ENCODE measurements at regions not wholly inside any gene's neighbourhood (a gene's known extent, or its start where the extent isn't known, plus 50 kb on each side); places are given as distances from the start of the nearest gene placed in this dataset.

- H3K27ac ChIP-seq, result no peak overlapping the region
- H3K36me3 ChIP-seq, result no peaks in the 10 kb centered on the region
- no peak for DNase-seq
- no peak overlapping the region for H3K4me3 ChIP-seq
- no peaks in the 10 kb centered on the region for H3K4me1 ChIP-seq
- H3K27me3 ChIP-seq, result no peaks in the 10 kb centered on the region
- TF ChIP-seq CTCF (IDR thresholded peaks at IDR 0.05) (no peak), POLR2A (IDR thresholded peaks at IDR 0.05) (no peak)
- no peaks in the 10 kb centered on the region for H3K9me3 ChIP-seq
Measured at GRCh38 chr10:36475746-36476145, 649.7 kb upstream of the ANKRD30A start.

- H3K4me3 ChIP-seq, result no peak overlapping the region
- H3K9me3 ChIP-seq, result no peaks in the 10 kb centered on the region
Measured at GRCh38 chr10:36474456-36474855, 650.9 kb upstream of the ANKRD30A start.

GRCh38 chr10:36473122-36473521, 652.3 kb upstream of the ANKRD30A start:
- Histone ChIP-seq H3K4me1 (no peaks in the 10 kb centered on the region), H3K36me3 (no peaks in the 10 kb centered on the region), H3K27ac (no peak overlapping the region), H3K9me3 (no peaks in the 10 kb centered on the region), H3K27me3 (no peaks in the 10 kb centered on the region), H3K4me3 (no peak overlapping the region)
- TF ChIP-seq POLR2A (IDR thresholded peaks at IDR 0.05) (no peak), CTCF (IDR thresholded peaks at IDR 0.05) (no peak)
- DNase-seq, result no peak

More at GRCh38 chr10:36474456-36474855, 650.9 kb upstream of the ANKRD30A start:
- no peak for DNase-seq
- H3K27ac ChIP-seq, result no peak overlapping the region
- no peaks in the 10 kb centered on the region for H3K36me3 ChIP-seq
- TF ChIP-seq CTCF (IDR thresholded peaks at IDR 0.05), result no peak
- no peak for TF ChIP-seq POLR2A (IDR thresholded peaks at IDR 0.05)
- no peaks in the 10 kb centered on the region for H3K27me3 ChIP-seq
- no peaks in the 10 kb centered on the region for H3K4me1 ChIP-seq

GRCh38 chr10:36469585-36469984, 655.8 kb upstream of the ANKRD30A start:
- no peaks in the 10 kb centered on the region for H3K27me3 ChIP-seq
- no peak for DNase-seq
- H3K27ac ChIP-seq, result no peak overlapping the region
- H3K9me3 ChIP-seq, result no peaks in the 10 kb centered on the region
- TF ChIP-seq CTCF (IDR thresholded peaks at IDR 0.05), result no peak
- no peak for TF ChIP-seq POLR2A (IDR thresholded peaks at IDR 0.05)
- no peak overlapping the region for H3K4me3 ChIP-seq
- H3K4me1 ChIP-seq, result no peaks in the 10 kb centered on the region
- H3K36me3 ChIP-seq, result no peaks in the 10 kb centered on the region

- Histone ChIP-seq H3K36me3 (no peaks in the 10 kb centered on the region), H3K9me3 (no peaks in the 10 kb centered on the region), H3K4me3 (no peak overlapping the region), H3K4me1 (no peaks in the 10 kb centered on the region), H3K27ac (no peak overlapping the region), H3K27me3 (no peaks in the 10 kb centered on the region)
- DNase-seq, result no peak
- TF ChIP-seq CTCF (IDR thresholded peaks at IDR 0.05), result no peak
- TF ChIP-seq POLR2A (IDR thresholded peaks at IDR 0.05), result no peak
Measured at GRCh38 chr10:36468620-36469019, 656.8 kb upstream of the ANKRD30A start.

Measured in Peyer's patch (tissue), 4 donors.